Uterus (tissue), 3 donors: ENCODE measurements at regions not wholly inside any gene's neighbourhood (a gene's known extent, or its start where the extent isn't known, plus 50 kb on each side); places are given as distances from the start of the nearest gene placed in this dataset.

Source experiments
- DNase-seq, 2 donors: peaks; one replicate each; pipeline ENCODE4 v3.0.0-alpha.2; 2019 to 2020
- H3K27ac ChIP-seq, 2 donors: fragments of 200-600 bp; sonication (generic); 1 replicate in 1 of 2; 2 replicates in 1 of 2; pipeline ENCODE4 v1.5.1; 2016 to 2018
- H3K27me3 ChIP-seq, 2 donors: fragments of 200-600 bp; sonication (generic); one replicate each; pipeline ENCODE4 v1.5.1; 2018 to 2019; ENCODE audit warnings: control low read depth in 1 of 2
- H3K36me3 ChIP-seq, 2 donors: fragments of 200-600 bp; sonication (generic); one replicate each; pipeline ENCODE4 v1.5.1; 2019; ENCODE audit warnings: control low read depth in 1 of 2
- H3K4me1 ChIP-seq, 2 donors: fragments of 200-600 bp; sonication (generic); one replicate each; pipeline ENCODE4 v1.5.1; 2018 to 2019; ENCODE audit warnings: control low read depth in 1 of 2
- H3K4me3 ChIP-seq, 2 donors: fragments of 200-600 bp; sonication (generic); 1 replicate in 1 of 2; 2 replicates in 1 of 2; pipeline ENCODE4 v1.5.1; 2018 to 2019; ENCODE audit warnings: mild to moderate bottlenecking in 1 of 2
- H3K9me3 ChIP-seq, 2 donors: fragments of 200-600 bp; sonication (generic); one replicate each; pipeline ENCODE4 v1.5.1; 2019; ENCODE audit warnings: control low read depth in 1 of 2
- CTCF ChIP-seq, 4 experiments: fragments of 200-600 bp in 2 of 4; fragments of 450-650 bp in 2 of 4; sonication (generic) in 2 of 4; IDR thresholded peaks; one replicate each; pipeline ENCODE4 v1.5.1; 2016 to 2019; ENCODE audit warnings: antibody characterized with exemption in 4 of 4, mild to moderate bottlenecking in 2 of 4, moderate library complexity in 1 of 4
- POLR2A ChIP-seq, 2 donors: fragments of 450-650 bp; IDR thresholded peaks; one replicate each; pipeline ENCODE4 v1.6.1; 2016; ENCODE audit warnings: antibody characterized with exemption in 2 of 2, mild to moderate bottlenecking in 1 of 2, moderate library complexity in 1 of 2
- intact Hi-C: fragments of 100-400 bp; cut with DNase I; formaldehyde crosslinking; loops from one replicate; pipeline ENCODE4 v1.15.1; 2023; ENCODE audit warnings: low total_unique reads
- donor health status: DM: yes; HTN: yes; CAD: no.

GRCh38 chr1:94362466-94363058 is 55.6 kb upstream of the ABCD3 start:
- DNase-seq, result no peak
- no peaks in the 10 kb centered on the region for H3K36me3 ChIP-seq
- no peak overlapping the region for H3K27ac ChIP-seq
- no peak for TF ChIP-seq POLR2A (IDR thresholded peaks at IDR 0.05)
- no peak for TF ChIP-seq CTCF (IDR thresholded peaks at IDR 0.05)
- H3K27me3 ChIP-seq, result no peaks in the 10 kb centered on the region
- intact Hi-C loops, result no loop called here
- no peaks in the 10 kb centered on the region for H3K4me1 ChIP-seq
- no peaks in the 10 kb centered on the region for H3K9me3 ChIP-seq
- no peak overlapping the region for H3K4me3 ChIP-seq

- DNase-seq, result no peak
- Histone ChIP-seq H3K27ac (no peak overlapping the region), H3K27me3 (no peaks in the 10 kb centered on the region), H3K4me3 (no peak overlapping the region), H3K4me1 (no peaks in the 10 kb centered on the region), H3K36me3 (no peaks in the 10 kb centered on the region), H3K9me3 (no peaks in the 10 kb centered on the region)
- TF ChIP-seq CTCF (IDR thresholded peaks at IDR 0.05) (no peak), POLR2A (IDR thresholded peaks at IDR 0.05) (no peak)
- intact Hi-C loops, result no loop called here
These were observed 59.3 kb upstream of the ABCD3 start for GRCh38 chr1:94358630-94359599.

- no peak for TF ChIP-seq CTCF (IDR thresholded peaks at IDR 0.05)
- no peak for TF ChIP-seq POLR2A (IDR thresholded peaks at IDR 0.05)
- intact Hi-C loops, result no loop called here
- Histone ChIP-seq H3K27ac (no peak overlapping the region), H3K4me3 (no peak overlapping the region), H3K9me3 (no peaks in the 10 kb centered on the region), H3K4me1 (no peaks in the 10 kb centered on the region), H3K27me3 (no peaks in the 10 kb centered on the region), H3K36me3 (no peaks in the 10 kb centered on the region)
- DNase-seq, result no peak
These were observed 60.5 kb upstream of the ABCD3 start for GRCh38 chr1:94357661-94358060.

- Histone ChIP-seq H3K27ac (no peak overlapping the region), H3K36me3 (no peaks in the 10 kb centered on the region), H3K27me3 (no peaks in the 10 kb centered on the region), H3K9me3 (no peaks in the 10 kb centered on the region), H3K4me3 (no peak overlapping the region), H3K4me1 (no peaks in the 10 kb centered on the region)
- no peak for DNase-seq
- TF ChIP-seq CTCF (IDR thresholded peaks at IDR 0.05) (no peak), POLR2A (IDR thresholded peaks at IDR 0.05) (no peak)
- intact Hi-C loops, result no loop called here
These were observed 62.7 kb upstream of the ABCD3 start for GRCh38 chr1:94355485-94355980.

GRCh38 chr1:94351481-94351880 is 66.7 kb upstream of the ABCD3 start:
- Histone ChIP-seq H3K36me3 (no peaks in the 10 kb centered on the region), H3K27ac (no peak overlapping the region), H3K4me1 (no peaks in the 10 kb centered on the region), H3K27me3 (no peaks in the 10 kb centered on the region), H3K4me3 (no peak overlapping the region), H3K9me3 (no peaks in the 10 kb centered on the region)
- TF ChIP-seq CTCF (IDR thresholded peaks at IDR 0.05), result no peak
- TF ChIP-seq POLR2A (IDR thresholded peaks at IDR 0.05), result no peak
- intact Hi-C loops, result no loop called here
- DNase-seq, result no peak
